VCaP (cell line): ENCODE measurements at regions not wholly inside any gene's neighbourhood (a gene's known extent, or its start where the extent isn't known, plus 50 kb on each side); places are given as distances from the start of the nearest gene placed in this dataset.

Experiments used
- H3K27ac ChIP-seq: fragments of 450-650 bp; 2 replicates; pipeline ENCODE4 v1.5.1; 2017
- TF ChIP-seq, protein P1 (sequence below): fragments of 450-650 bp; conservative IDR thresholded peaks from 2 replicates; pipeline ENCODE4 v1.5.1; 2017; ENCODE audit warnings: mild to moderate bottlenecking, moderate library complexity

DNA sequence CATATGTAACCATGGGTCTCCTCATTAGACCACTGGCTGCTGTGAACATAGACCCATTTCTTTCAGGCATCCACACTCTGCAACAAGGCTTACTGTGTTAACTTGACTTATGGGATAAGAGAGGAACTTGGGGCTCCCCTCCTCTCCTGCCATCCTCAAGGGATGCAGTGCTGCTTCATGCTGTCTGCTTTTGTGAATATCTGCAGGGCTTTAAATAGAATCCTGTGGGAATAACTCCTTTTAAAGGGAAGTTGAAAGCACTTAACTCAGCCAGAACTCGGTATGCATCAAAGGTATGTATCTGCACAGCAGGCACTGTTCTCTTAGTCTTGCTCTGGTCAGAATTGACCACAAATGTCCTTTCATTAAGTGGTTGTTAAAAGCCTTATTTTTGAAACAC is 222.5 kb upstream of the KIRREL3 start:
- TF ChIP-seq, protein P1, sequence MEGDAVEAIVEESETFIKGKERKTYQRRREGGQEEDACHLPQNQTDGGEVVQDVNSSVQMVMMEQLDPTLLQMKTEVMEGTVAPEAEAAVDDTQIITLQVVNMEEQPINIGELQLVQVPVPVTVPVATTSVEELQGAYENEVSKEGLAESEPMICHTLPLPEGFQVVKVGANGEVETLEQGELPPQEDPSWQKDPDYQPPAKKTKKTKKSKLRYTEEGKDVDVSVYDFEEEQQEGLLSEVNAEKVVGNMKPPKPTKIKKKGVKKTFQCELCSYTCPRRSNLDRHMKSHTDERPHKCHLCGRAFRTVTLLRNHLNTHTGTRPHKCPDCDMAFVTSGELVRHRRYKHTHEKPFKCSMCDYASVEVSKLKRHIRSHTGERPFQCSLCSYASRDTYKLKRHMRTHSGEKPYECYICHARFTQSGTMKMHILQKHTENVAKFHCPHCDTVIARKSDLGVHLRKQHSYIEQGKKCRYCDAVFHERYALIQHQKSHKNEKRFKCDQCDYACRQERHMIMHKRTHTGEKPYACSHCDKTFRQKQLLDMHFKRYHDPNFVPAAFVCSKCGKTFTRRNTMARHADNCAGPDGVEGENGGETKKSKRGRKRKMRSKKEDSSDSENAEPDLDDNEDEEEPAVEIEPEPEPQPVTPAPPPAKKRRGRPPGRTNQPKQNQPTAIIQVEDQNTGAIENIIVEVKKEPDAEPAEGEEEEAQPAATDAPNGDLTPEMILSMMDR = no peak

DNA sequence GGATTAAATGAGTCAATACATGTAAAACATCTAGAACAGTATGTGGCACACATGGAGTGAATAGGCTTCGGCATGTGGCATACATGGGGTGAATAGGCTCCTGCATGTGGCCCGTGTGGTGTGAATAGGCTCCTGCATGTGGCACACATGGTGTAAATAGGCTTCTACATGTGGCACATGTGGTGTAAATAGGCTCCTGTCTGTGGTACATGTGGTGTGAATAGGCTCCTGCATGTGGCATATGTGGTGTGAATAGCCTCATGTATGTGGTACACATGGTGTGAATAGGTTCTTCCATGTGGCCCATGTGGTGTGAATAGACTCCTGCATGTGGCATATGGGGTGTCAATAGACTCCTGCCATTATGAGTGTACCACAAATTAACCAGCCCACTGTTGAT is 219.1 kb upstream of the KIRREL3 start:
- TF ChIP-seq, protein P1 = no peak
- H3K27ac ChIP-seq = no peak overlapping the region

More for the DNA sequence above, 222.5 kb upstream of the KIRREL3 start:
- no peak overlapping the region for H3K27ac ChIP-seq

DNA sequence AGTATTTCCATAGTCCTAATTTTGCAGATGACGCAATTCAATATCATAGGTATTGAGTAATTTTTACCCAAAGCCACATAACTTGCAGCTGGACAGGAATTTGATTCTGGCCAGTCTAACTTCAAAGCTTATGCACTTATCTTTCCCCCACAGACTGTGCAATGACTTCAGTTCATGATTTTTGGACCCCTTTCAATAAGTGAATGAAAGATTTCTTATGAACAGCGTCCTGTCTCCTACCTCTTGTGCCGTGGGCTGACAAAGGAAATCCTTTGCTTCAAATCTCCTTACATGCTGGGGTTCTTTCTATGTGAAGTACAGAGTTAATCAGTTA is 217.7 kb upstream of the KIRREL3 start:
- H3K27ac ChIP-seq = no peak overlapping the region
- TF ChIP-seq, protein P1 = no peak

DNA sequence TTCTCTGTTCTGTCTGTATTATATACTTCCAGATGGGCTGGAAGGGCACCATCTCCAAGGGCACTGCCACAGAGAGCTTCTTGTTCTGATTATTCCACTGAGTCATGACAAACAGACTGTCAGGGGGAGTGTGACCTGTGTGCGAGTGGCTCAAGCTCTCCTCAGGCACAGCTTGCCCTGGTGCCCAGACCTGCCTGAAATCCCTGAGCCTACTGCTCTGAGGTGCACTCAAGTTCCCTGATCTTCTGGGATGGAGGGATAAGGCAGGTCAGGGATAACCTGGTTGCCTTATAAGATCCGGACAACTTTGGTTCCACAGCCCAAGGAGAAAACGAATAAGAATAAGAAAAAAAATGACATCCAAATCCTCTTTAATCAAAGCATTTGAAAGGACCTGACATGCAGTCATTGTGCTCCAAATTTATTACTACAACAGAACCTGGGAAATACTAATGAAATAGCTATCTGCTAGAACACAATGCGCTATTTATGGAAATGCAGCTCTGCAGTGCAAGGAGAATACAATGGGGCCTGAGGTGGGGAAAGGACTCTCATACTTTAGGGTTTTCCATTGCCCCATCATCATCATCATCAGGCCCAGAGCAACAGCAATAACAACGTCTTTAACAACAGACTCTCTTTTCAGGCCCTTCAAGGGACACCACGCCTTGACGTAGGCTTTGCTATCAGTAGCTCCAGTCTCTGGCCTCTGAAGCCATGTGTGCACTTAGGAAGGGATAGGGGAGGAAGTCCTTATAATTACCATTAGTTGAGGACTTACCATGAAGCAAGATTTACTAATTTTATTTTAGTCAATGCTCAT is 217.1 kb upstream of the KIRREL3 start:
- H3K27ac ChIP-seq = no peak overlapping the region
- TF ChIP-seq, protein P1 = no peak

DNA sequence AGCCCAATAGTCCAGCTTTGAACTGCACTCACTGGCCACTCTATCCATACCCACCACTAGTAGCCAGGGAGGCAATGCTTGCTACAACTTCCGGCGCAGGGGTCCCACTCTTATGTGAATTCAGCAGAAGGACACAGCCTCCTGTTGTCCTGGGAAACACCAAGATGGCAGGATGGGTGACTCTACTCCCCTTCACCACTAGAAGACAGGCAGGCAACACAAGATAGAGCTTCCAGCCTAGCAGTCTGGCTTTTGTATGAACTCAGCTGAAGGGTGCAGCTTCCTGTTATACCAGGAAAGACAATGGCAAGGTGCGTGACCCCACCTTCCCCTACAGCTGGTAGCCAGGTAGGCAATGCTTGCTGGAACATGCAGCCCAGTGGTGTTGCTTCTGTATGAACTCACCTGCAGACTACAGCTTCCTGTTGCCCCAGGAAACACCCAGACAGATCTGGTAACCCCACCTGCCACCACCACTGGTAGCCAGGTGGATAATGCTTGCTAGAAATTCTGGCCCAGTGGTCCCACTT is 205.2 kb upstream of the KIRREL3 start:
- no peak overlapping the region for H3K27ac ChIP-seq
- TF ChIP-seq, protein P1 = no peak

DNA sequence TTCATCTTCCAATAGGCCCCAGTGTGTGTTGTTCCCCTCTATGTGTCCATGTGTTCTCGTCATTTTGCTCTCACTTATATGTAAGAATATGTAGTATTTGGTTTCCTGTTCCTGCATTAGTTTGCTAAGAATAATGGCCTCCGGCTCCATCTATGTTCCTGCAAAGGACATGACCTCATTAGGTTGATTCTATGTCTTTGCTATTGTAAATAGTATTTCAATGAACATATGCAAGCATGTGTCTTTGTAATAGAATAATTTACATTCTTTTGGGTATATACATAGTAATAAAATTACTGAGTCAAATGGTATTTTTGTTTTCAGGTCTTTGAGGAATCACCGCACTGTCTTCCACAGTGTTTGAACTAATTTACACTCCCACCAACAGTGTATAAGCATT is 202.9 kb upstream of the KIRREL3 start:
- no peak overlapping the region for H3K27ac ChIP-seq
- TF ChIP-seq, protein P1 = no peak

DNA sequence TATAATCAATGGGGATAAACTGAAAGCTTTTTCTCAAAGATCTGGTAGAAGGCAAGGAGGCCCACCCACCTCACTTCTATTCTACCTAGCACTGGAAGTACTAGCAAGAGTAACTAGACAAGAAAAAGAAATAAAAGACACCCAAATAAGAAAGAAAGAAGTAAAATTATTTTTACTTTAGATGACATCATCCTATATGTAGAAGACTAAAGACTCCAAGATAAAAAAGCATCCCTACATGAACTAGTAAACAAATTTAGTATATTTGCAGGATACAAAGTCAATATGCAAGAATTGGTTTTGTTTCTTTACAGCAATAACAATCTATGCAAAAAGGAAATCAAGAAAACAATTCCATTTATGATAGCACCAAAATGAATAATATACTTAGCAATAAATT is 201.5 kb upstream of the KIRREL3 start:
- no peak overlapping the region for H3K27ac ChIP-seq
- TF ChIP-seq, protein P1 = no peak
